ENCODE measurements at regions not wholly inside any gene's neighbourhood (a gene's known extent, or its start where the extent isn't known, plus 50 kb on each side); places are given as distances from the start of the nearest gene placed in this dataset.

DNA sequence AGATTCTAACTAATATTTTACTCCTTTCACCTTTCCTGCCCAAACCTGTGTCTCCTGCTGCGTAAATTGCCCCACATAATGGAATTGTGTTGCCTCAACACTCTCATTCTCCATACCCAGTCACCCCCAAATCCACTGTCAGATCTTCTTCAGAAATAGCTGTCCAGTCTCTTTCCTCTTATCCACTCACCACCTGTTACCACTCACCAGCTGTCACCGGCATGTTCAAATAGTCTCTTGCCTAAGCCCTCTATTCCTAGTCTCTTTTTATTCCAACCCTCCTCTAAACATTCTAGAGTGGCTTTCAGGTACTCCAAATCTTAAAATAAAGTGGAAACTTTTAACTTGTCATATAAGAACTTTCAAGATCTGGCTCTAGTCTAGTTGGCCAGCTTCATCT, 262.0 kb upstream of the FBXL7 start:
- Histone ChIP-seq H2AFZ (ENCODE audit: low read depth, low read length) (no peak overlapping the region), H3K9me3 (ENCODE audit: insufficient read depth, low read length) (no peaks in the 10 kb centered on the region), H3K4me2 (ENCODE audit: low read length) (no peak overlapping the region), H3K9ac (ENCODE audit: low read length) (no peak overlapping the region), H3K4me1 (ENCODE audit: low read length) (no peaks in the 10 kb centered on the region), H4K20me1 (ENCODE audit: insufficient read depth, low read length) (no peaks in the 10 kb centered on the region), H3K27ac (ENCODE audit: low read length) (no peak overlapping the region), H3K27me3 (ENCODE audit: low read depth, low read length) (no peaks in the 10 kb centered on the region), H3K4me3 (ENCODE audit: low read length) (no peak overlapping the region), H3K79me2 (ENCODE audit: low read length) (no peaks in the 10 kb centered on the region), H3K36me3 (replicated peaks; ENCODE audit: low read depth, low read length) (no peaks in the 10 kb centered on the region)
- no peak for TF ChIP-seq EZH2phosphoT487 (IDR thresholded peaks at IDR 0.05; ENCODE audit: low read depth)
- TF ChIP-seq, protein P1, sequence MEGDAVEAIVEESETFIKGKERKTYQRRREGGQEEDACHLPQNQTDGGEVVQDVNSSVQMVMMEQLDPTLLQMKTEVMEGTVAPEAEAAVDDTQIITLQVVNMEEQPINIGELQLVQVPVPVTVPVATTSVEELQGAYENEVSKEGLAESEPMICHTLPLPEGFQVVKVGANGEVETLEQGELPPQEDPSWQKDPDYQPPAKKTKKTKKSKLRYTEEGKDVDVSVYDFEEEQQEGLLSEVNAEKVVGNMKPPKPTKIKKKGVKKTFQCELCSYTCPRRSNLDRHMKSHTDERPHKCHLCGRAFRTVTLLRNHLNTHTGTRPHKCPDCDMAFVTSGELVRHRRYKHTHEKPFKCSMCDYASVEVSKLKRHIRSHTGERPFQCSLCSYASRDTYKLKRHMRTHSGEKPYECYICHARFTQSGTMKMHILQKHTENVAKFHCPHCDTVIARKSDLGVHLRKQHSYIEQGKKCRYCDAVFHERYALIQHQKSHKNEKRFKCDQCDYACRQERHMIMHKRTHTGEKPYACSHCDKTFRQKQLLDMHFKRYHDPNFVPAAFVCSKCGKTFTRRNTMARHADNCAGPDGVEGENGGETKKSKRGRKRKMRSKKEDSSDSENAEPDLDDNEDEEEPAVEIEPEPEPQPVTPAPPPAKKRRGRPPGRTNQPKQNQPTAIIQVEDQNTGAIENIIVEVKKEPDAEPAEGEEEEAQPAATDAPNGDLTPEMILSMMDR (IDR thresholded peaks at IDR 0.05; ENCODE audit: low read depth, low read length), result no peak

DNA sequence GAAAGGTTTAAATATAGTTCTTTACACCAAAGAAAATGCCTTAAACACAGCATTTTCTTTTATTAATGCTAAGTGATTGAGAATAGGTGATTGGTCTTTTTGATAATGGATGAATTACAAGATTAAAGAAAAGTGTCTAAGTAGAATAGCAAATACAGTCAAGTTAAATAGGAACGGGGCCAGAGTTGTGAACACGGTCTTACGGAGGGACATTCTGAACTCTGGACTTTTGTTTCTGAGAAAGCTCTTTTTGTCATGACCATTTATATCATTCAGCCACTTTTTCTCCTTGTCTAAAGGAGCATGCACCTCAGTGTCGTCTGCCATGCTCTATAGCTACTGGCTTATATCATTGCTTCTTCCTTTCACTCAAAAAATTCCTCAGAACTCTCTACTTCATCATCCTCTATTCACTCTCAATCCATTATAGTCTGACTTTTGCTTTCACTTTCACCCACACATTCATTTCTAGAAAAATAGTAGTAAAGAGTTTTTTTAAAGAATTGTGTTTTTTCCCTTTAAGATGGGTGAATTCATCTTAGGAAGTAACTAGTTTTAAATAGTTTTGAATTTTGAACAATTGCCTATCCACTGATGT, 263.0 kb upstream of the FBXL7 start:
- H3K4me3 ChIP-seq (ENCODE audit: low read length), result no peak overlapping the region
- no peak overlapping the region for H3K4me2 ChIP-seq (ENCODE audit: low read length)
- H3K9me3 ChIP-seq (ENCODE audit: insufficient read depth, low read length), result no peaks in the 10 kb centered on the region
- no peak overlapping the region for H3K9ac ChIP-seq (ENCODE audit: low read length)
- H3K27me3 ChIP-seq (ENCODE audit: low read depth, low read length), result no peaks in the 10 kb centered on the region
- no peaks in the 10 kb centered on the region for H3K36me3 ChIP-seq (replicated peaks; ENCODE audit: low read depth, low read length)
- no peaks in the 10 kb centered on the region for H3K4me1 ChIP-seq (ENCODE audit: low read length)
- no peaks in the 10 kb centered on the region for H3K79me2 ChIP-seq (ENCODE audit: low read length)
- TF ChIP-seq, protein P1 (IDR thresholded peaks at IDR 0.05; ENCODE audit: low read depth, low read length), result no peak
- TF ChIP-seq EZH2phosphoT487 (IDR thresholded peaks at IDR 0.05; ENCODE audit: low read depth), result no peak
- no peak overlapping the region for H3K27ac ChIP-seq (ENCODE audit: low read length)
- no peaks in the 10 kb centered on the region for H4K20me1 ChIP-seq (ENCODE audit: insufficient read depth, low read length)
- H2AFZ ChIP-seq (ENCODE audit: low read depth, low read length), result no peak overlapping the region

DNA sequence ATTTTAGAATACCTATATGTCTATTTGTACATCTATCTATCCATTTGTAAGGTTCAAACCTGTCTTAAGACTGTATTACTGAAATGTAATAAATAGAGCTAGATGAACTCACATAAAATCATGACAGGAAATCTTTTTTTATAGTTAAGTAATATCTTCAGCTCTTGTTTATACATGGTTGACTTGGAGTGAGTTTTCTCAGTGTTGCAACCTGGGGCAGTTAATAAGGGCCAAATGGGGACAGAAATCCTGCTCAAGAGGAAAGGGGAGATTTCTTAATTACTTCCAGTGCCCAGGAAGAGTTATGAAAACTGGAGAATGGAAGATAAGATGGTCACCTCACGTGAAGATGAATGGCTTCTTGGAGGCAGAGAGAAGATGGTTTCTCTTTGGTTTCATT, 265.1 kb upstream of the FBXL7 start:
- Histone ChIP-seq H3K79me2 (ENCODE audit: low read length) (no peaks in the 10 kb centered on the region), H3K4me2 (ENCODE audit: low read length) (no peak overlapping the region), H3K27ac (ENCODE audit: low read length) (no peak overlapping the region), H3K4me1 (ENCODE audit: low read length) (no peaks in the 10 kb centered on the region), H3K27me3 (ENCODE audit: low read depth, low read length) (no peaks in the 10 kb centered on the region), H3K4me3 (ENCODE audit: low read length) (no peak overlapping the region), H3K9ac (ENCODE audit: low read length) (no peak overlapping the region), H3K9me3 (ENCODE audit: insufficient read depth, low read length) (no peaks in the 10 kb centered on the region), H3K36me3 (replicated peaks; ENCODE audit: low read depth, low read length) (no peaks in the 10 kb centered on the region), H4K20me1 (ENCODE audit: insufficient read depth, low read length) (no peaks in the 10 kb centered on the region), H2AFZ (ENCODE audit: low read depth, low read length) (no peak overlapping the region)
- TF ChIP-seq EZH2phosphoT487 (IDR thresholded peaks at IDR 0.05; ENCODE audit: low read depth), result no peak
- TF ChIP-seq, protein P1 (IDR thresholded peaks at IDR 0.05; ENCODE audit: low read depth, low read length), result no peak

DNA sequence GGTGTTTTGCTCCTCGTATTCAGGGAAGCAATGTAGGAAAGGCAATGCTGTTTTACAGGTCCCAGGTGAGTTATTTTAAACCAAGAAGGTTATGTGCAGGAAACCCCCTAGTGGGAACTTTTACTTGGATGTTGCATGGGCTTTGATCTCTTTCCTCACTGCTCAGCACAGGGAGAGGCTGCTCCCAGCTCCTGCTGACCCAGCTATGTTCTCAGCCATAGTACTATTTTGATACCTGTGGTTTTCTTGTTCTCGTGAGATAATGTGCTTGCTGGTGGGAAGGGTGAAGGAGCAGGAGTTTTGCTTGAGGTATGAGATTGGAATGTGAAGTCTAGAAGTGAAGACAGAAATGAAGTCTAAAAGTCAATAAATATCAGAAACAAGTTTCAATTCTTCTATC, 265.6 kb upstream of the FBXL7 start:
- H3K27me3 ChIP-seq (ENCODE audit: low read depth, low read length), result no peaks in the 10 kb centered on the region
- H3K4me1 ChIP-seq (ENCODE audit: low read length), result no peaks in the 10 kb centered on the region
- no peaks in the 10 kb centered on the region for H4K20me1 ChIP-seq (ENCODE audit: insufficient read depth, low read length)
- H3K79me2 ChIP-seq (ENCODE audit: low read length), result no peaks in the 10 kb centered on the region
- TF ChIP-seq, protein P1 (IDR thresholded peaks at IDR 0.05; ENCODE audit: low read depth, low read length), result no peak
- TF ChIP-seq EZH2phosphoT487 (IDR thresholded peaks at IDR 0.05; ENCODE audit: low read depth), result no peak
- no peak overlapping the region for H3K4me3 ChIP-seq (ENCODE audit: low read length)
- no peak overlapping the region for H3K4me2 ChIP-seq (ENCODE audit: low read length)
- H3K36me3 ChIP-seq (replicated peaks; ENCODE audit: low read depth, low read length), result no peaks in the 10 kb centered on the region
- no peak overlapping the region for H3K9ac ChIP-seq (ENCODE audit: low read length)
- H2AFZ ChIP-seq (ENCODE audit: low read depth, low read length), result no peak overlapping the region
- no peak overlapping the region for H3K27ac ChIP-seq (ENCODE audit: low read length)
- H3K9me3 ChIP-seq (ENCODE audit: insufficient read depth, low read length), result no peaks in the 10 kb centered on the region

Data from OCI-LY3 (cell line).